CD4-positive, alpha-beta T cell treated with Interleukin-2 at 100 ng/mL for 4 hours (primary cell): ENCODE measurements at regions not wholly inside any gene's neighbourhood (a gene's known extent, or its start where the extent isn't known, plus 50 kb on each side); places are given as distances from the start of the nearest gene placed in this dataset.
A peak's percentile ranks its signal among the peaks of the same experiment; 100 is the strongest.

ENCODE experiments used
- DNase-seq: peaks from one replicate; pipeline ENCODE4 v3.0.0-alpha.2; 2020; ENCODE audit warnings: low spot score

DNA sequence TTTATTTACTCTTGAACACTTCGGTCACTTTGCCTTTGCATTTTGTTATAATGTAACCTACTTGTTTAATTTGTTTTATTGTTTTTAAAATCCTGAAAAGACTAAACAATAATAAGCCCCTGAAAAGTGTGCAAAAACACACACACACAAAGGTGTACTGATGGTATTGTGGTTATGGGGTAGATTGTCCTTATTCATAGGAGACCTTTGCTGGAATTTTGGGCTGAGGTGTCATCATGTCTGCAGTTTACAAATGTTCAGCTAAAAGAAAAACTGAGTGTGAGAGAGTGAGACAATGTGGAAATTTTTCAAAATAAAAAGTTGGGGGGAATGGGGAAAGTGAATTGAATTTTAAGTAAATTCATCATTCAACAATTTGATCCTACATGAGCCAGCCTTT is 174.9 kb downstream of the QDPR start:
- DNase-seq, result no peak

GRCh38 chr4:17336524-17336961 is 175.3 kb downstream of the QDPR start:
- peak; percentile 83 for DNase-seq

GRCh38 chr4:17336069-17336468 is 175.8 kb downstream of the QDPR start:
- DNase-seq, result no peak

GRCh38 chr4:17335371-17335770 is 176.5 kb downstream of the QDPR start:
- no peak for DNase-seq

GRCh38 chr4:17332478-17332877 is 179.4 kb downstream of the QDPR start:
- DNase-seq, result no peak

DNA sequence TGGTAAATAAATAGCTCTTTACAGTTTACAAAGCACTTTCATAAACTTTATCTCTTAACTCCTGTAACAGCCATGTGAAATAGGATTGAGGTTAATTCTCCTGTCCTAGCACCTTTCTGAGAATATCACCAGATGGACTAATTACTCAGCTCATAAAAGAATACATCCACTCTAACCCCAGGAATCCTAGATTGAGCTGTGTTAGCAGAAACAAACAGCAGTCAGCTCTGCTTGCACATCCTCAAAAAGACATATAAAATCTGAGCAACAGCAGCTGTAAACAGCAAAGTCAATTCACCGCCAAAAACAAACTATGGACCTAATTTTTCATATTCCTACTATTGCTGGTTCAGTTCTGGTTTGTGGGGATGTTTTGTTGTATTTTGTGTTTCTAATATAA is 182.8 kb downstream of the QDPR start:
- no peak for DNase-seq

- no peak for DNase-seq
These were observed 183.6 kb downstream of the QDPR start for GRCh38 chr4:17328141-17328815.

DNA sequence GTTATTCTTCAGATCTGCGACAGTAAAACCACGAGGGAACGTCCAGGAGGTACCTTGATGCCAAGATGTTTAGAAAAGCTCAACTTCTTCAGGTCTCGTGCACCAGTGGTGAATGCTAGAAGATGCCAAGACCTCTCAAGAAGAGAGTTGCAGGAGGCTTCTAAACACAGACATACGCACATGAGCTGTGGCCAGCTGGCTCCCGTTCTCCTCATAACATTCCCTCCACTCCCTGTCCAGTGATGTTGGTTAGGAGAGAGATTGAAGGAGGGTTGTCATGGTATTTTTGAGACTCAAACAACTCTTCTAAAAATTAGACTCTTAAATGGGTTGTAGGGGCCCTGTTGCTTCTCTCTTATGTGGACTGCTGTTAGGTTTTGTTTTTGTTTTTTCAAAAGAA is 184.3 kb downstream of the QDPR start:
- DNase-seq, result no peak

DNA sequence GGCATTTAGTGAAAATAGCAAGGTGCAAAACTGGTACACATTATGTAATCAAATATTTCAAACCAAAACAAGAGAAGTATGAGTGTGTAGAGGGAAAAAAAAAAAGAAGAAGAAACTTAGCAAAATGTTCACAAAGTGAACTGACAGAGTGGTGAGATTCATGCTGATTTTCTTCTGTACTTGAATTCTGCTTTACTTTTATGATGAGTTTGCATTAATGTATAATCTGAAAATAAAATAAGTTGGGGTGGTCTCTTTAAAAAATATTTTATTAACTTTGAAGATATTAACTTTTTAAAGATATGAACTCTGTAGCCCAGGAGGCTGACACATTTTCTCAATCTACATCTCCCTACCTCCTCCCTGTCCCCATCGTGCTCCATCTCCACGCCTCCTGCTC is 185.1 kb downstream of the QDPR start:
- DNase-seq, result no peak

- no peak for DNase-seq
These were observed 186.8 kb downstream of the QDPR start for GRCh38 chr4:17325098-17325497.

- DNase-seq, result peak; percentile 52
These were observed 187.5 kb downstream of the QDPR start for GRCh38 chr4:17324386-17324830.

DNA sequence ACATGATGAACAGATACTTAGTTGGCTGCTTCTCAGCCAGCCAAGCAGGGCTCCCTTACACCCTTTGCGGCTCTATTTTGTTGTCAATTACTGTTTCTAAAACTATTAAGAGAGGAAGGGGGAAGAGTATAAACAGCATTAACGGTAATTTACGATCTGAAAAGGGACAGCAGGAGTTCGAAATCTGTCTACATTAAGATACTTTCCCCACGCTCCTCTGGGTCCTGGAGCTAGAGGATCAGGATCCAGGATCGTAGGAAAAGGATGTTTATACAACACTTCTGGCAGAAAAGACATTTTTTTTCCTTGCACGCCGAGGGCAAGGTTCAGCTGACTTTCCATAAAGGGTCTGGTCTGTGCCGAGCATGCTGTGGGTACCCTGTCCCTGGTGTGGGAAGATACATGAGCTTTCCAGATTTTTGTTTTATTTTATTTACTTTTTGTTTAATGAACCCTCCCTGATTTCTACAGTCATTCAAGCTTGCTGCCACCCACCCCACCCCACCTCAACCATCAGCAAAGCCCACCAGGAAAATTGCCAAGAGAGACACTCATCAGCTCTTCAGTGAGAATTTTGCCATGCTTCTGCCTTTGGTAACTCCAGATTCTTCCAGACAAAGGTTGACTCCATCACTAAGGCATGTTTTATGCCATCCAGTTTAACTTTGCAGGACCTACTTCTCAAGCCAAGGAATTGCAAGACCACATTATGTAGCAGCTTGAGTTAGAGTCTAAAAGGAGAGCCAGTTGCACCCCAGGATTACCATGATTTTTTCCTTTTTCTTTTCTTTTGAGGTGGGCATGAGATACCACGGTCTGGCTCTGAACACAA is 188.1 kb downstream of the QDPR start:
- no peak for DNase-seq

DNA sequence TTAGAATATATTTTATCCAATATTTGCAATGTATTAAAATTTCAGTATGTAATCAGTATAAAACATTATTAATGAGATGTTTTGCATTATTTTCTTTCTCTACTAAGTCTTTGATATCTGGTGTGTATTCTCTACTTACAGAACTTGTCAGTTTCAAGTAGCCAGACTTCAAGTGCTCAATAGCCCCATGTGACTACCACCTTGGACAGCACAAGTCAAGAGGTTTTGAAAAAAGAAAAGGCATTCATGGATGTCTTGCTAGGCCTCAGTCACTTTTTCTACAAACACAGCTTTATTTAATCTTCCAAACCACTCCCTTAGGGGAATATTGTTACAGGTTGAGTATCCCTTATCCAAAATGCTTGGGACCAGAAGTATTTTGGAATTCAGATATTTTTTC is 189.4 kb downstream of the QDPR start:
- DNase-seq, result no peak

- DNase-seq, result no peak
These were observed 191.8 kb downstream of the QDPR start for GRCh38 chr4:17320046-17320445.

DNA sequence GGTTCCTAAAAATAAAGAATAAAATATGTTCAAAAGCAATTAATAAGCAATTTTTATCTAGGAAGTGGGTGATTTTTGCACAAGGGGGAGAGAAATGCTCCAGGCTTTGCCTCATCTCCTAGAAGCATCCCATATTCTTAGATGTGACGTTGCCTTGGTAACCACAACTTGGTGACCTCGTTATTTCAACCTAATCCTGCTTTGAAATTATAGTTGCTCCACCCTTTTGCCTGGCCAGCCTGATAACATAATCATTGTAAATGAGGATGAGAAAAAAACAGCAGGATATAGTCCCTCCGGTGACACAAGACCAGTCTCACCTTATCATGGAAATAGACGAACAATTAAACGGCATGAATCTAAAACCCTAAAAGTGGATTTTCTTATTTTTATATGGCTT is 194.4 kb downstream of the QDPR start:
- no peak for DNase-seq

DNA sequence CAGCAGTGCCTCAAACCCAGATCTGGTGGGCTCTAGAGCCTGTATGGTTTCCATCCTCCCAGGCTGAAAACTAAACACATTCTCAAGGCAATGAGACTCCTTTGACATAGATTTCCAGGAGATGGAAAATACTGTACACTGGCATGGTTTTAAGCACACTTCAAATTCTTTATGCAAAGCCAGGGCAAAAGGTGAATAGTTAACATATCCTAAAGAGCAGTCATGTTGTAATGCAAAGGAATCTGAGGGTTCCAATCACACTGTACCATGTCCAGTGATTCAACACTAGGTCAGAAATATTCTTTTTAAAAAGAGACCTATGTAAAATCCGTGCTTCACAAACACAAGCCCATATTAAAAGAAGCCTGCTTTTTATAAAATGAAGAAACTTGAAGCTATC is 195.3 kb downstream of the QDPR start:
- no peak for DNase-seq

DNA sequence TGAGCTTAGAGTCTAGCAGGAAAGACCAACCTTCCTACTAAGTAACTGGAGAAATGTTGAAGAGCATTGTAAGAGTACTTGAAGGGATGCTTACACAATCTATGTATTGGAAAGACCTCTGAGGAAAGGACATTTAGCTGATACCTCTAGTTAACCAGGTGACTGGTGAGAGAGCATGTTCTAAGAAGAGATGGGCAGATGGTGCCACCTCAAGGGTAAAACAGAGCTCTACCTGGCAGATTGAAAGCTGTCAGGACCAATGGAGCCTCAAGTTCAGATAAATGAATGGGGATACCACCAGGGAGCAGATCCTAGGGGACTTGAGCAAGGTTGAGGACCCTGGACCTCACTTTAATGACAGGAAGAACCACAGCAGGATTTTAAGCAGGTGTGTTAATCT is 196.4 kb downstream of the QDPR start:
- DNase-seq, result no peak

- DNase-seq, result no peak
These were observed 198.7 kb downstream of the QDPR start for GRCh38 chr4:17313194-17313593.

GRCh38 chr4:17310269-17310652 is 201.6 kb downstream of the QDPR start:
- no peak for DNase-seq

DNA sequence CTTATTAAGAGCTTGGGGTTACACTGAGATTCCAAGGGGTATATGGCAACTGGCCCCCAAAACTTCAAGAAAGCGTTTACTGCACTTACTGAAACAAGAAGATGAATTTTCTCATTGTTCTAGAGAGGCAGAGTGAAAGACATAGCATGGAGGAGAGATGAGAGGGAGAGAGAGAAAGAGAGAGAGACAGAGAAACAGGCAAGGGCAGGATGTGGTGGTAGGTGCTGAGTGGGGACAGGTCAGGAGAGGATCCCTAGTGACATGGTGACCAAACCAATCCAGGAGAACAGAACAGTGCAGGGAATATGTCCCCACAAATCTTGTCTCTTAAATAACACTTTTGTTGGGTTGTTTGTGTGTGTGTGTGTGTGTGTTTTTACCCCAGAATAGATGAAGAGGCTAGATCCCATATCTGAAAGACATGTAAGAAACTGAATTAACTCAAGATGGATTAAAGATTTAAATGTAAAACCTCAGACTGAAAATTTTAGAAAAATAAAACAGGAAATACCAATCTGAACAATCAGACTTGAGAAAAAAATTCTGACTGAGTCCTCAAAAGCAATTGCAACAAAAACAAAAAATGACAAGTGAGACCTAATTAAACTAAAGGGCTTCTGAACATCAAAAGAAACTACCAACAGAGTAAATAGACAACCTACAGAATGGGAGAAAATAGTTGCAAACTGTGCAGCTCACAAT is 202.2 kb downstream of the QDPR start:
- DNase-seq, result no peak

DNA sequence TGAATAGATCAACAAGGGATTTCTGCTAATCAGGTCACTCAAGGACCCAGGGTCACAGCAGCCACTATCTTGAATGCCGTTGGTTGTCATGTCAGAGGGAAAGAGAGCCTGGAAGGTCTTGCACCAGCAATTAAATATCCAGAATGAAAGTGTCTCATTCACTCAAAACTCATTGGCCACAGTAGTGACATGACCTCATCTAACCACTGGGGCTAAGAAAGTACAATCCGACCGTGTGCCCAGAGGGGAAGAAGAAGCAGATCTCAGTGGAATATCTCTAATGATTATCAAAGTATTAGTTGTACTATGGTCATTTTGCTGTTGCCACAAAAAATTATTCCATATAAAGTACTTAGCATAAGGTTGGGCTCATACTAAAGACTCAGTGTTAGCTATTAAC is 210.0 kb downstream of the QDPR start:
- DNase-seq, result no peak

GRCh38 chr4:17301266-17301665 is 210.6 kb downstream of the QDPR start:
- DNase-seq, result no peak
